ENCODE measurements at regions not wholly inside any gene's neighbourhood (a gene's known extent, or its start where the extent isn't known, plus 50 kb on each side); places are given as distances from the start of the nearest gene placed in this dataset.

DNA sequence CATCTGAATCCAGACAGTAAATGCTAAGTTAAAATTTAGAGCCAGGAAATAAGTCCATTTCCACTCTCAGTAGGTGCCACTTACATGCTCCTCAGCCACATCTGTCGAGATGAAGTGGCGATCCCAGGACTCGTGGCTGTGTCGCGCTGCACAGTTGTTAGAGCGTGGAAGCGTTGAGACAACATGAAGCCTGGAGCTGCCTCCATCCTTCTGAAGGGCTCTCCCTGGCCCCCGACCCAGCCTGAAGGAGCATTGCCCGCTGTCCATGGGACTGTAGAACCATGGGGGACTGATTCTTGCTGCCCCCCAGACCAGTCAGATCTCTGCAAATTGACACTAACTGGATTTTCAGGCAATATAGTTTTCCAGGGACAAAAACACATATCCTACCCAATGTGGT lies 58.9 kb downstream of the IRX1 start:
- no peak for DNase-seq

DNA sequence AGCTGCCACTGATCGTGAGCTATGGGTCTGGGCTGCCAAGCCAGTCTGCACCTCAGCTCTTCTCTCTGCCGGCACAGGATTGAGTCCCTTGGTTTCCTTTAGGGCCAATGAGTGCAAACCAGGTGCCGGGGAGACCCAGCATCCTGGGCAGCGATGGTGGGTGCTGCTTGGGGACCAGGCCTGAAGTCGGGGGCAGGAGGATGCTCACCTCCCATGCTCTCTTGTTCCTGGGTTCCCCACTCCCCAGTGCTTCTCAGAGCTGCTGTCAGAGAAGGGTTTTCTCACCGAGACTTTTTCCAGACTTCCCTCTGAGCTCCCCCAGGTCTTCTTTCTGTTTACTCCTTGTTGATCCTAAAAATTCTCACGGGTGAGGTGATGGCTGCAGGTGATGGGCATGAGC lies 61.2 kb downstream of the IRX1 start:
- DNase-seq, result no peak

DNA sequence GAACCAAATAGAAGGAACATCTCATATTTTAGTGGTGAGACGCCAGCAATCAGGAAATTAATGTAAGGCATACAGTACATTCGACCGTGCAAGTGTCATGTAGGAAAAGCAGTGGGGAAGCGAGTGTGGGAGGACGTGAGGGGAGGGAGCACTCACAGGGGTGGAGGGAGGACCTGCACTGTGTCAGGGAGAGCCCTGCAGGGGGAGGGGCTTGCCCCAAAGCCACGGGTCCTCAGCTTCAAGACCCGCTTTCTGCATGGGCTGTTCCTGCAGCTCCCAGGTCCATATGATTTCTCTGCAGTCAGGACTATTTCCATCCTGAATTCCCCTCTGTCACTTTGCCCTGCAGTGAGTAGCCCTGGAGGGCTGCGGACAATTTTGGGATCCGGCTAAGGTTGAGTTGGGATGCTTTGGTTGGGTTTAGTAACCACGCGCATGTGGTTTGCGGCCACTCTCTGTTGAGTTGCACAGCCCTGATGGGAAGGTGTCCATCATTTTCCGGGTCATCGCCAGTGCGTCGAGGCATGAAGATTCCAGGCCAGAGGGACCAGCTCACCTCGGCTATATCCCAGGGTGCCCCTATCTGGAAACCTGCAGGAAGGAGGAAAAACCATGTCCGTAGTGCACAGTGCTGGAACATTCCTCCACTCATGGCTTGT lies 61.9 kb downstream of the IRX1 start:
- DNase-seq, result no peak

DNA sequence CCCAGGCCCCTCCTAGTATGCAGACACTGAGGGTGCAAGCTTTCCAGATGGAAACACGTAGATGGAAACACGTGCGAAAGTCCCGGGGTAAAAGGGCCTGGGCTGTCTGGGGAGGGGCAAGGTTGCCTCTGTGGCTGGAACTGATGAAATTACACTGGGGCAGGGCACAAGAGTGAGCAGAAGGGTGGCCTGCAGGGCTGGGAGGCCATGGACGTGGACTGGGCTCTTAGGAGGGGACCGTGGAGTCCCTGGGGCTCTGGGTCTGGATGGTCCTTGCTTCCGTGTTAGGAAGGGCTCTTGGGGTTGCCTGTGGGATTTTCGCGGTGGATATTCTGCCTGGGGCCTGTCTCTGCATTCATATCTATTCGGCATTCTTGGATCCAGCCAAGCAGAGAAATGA lies 63.3 kb downstream of the IRX1 start:
- DNase-seq, result no peak

DNA sequence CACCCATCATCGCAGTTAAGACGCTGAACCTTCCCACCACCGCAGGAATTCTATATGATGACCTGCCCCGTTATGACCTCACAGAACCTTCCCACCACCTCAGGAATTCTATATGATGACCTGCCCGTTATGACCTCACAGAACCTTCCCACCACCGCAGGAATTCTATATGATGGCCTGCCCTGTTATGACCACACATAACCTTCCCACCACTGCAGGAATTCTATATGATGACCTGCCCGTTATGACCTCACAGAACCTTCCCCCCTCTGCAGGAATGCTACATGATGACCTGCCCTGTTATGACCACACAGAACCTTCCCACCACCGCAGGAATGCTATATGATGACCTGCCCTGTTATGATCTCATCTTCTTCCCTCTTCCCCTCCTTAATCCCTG lies 64.3 kb downstream of the IRX1 start:
- DNase-seq, result no peak

DNA sequence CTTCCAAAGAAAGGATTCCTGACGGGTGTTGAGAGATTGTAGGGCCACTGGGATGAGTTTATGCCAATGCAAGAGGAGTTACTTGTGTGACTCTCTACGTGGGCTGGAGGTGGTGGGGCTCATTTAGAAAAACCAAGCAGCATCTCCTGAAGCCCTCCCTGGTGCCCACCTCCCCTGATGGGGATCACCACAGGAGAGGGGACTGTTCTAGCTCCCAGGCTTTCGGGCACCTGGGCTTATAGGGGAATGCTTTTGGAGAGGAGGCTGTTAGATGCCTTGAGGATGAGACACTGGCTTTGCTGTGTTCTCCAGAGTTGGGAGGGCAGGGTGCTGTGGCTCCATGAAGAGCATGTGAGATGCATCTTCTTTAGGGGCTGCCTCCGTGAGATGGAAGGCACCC lies 65.0 kb downstream of the IRX1 start:
- DNase-seq, result no peak

DNA sequence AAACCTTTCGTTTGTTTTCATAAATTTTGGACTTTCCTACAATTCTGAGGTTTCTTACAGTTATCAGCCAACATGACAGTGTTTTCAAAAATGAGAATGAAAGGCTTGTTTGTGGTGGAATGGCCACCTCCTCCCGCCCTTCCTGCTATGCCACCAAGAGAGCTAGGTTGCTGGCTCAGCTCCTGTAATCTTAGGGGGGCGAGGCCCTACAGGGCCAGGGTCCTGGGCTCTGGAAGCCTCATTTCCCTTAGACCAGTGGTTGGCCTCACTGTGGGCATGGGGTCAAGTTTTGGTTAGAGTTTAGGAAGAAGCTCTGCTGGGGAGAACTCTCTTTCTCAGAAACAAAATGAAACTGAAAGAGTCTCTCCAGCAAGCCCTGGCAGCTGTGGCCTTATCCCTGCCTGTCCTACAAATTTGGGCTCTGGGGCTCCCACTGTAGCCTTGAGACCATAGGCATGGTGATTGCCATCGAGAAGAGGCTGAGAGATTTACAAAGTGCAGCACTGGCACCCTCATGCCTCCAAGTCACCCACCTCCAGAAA lies 66.2 kb downstream of the IRX1 start:
- no peak for DNase-seq

DNA sequence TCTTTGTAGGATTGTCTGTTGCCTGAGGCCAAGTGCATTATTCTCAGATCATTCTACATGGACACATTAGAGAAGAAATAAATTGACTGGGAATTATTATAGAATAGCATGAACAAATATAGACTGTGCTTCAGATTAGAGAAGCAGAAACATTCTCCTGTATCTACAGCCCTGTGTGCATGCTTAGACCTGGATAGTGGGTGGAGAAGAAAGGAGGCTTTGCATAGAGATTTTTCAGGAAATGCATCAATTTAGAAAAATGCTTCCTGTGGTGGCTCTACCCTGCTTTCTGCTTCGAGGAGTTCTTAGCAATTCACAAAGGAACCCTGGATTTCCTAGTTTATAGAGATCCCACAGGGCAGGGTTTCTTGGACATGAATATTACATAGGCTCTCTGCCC lies 66.7 kb downstream of the IRX1 start:
- DNase-seq, result no peak

DNA sequence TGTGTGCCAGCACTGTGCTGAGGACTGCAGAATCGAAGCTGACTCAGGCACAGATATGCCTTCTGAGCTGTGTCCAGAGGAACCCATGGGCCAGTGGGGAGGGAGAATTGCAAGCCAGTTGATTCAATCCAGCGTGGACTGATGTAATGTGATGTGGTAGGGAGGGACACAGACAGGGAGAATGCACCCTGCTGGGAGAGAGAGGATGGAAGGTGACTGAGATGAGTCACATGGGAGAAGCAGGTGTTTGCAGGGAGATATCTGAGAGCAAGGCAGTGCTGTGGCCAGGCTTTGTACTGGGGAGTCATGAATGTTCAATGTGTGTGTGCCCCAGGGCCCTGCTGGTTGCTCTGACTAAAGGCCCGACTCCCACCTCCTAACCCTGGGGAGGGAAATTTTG lies 75.7 kb downstream of the IRX1 start:
- no peak for DNase-seq

DNA sequence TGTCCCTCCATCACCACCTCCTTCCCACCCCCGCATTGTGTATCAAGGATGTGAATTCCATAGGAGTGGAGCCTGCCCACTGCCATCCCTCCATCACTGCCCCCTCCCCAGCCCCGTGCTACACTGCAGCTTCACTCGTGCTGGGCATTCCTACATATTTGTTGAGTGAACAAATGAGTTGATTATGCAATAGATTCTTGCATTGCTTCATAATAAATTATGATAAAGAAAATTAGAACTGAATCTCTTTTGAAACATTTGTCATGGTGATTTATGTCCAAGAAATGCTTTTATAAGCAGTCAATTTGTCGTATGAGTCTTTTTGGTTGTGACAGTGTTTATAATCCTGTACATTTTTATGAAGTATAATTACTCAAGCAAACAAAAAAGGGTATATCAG lies 83.2 kb downstream of the IRX1 start:
- no peak for DNase-seq

DNA sequence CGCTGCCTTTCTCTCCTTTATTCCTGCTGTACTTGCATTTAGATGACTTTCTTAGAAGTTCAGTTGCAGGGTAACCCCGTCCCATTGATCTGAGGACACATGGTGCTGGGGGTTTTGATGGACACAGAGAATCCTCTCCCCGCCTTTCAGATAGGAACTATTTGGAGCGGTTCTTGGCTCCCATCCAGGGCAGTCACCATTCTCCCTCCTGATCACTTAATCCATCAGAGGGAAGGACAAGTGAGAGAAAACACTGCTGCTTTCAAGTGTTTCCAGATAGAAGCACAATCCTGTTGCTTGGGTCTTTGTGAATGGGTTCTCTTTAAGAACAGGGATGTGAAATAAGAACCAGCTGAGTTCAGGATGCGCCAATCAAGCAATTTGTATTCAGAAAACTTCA lies 85.2 kb downstream of the IRX1 start:
- no peak for DNase-seq

DNA sequence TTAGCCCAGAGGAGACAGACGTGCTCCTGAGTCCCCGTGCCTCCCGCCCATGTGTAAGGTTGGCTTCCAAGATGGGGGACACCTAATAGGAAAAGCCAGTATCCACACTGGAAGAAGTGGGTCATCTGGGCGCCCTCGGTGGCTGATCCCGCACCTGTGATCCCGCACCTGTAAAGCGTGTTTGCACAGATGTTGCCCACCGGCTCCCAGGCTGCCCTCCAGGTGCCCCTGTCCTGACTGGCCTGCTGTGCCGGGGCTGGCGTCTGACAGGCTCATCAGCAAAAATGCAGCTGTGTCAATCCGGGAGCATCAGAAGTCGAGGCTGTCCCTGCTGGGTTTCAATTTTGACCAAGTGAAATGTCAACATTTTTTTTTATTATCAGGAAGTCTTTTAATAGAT lies 88.5 kb downstream of the IRX1 start:
- no peak for DNase-seq

DNA sequence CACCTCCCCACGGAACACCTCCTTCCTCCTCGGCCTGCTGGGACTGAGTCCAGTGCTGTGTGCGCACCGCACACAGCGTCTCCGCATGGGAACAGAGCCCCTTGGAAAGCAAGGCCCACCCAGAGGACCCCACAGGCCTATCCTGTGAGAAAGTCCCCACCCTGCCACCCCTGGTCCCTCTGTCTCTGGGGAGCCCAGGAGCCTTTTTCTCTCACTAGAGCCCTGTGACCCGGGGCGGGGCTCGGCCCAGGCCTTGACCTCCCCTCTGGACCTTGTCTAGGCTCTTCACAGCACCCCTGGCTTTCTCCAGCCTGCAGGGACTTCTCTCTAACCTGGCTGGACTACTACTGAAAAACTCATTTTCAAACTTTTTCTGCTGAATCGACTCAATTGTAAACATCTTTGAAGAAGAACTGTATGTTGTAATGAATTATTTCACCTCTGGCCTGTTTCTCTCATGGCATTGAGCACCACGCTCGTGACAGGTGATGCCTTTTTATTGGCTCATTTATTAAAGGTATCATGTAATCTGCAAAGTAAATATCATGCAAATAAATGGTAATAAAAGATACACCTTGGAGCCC lies 89.2 kb downstream of the IRX1 start:
- DNase-seq, result no peak

DNA sequence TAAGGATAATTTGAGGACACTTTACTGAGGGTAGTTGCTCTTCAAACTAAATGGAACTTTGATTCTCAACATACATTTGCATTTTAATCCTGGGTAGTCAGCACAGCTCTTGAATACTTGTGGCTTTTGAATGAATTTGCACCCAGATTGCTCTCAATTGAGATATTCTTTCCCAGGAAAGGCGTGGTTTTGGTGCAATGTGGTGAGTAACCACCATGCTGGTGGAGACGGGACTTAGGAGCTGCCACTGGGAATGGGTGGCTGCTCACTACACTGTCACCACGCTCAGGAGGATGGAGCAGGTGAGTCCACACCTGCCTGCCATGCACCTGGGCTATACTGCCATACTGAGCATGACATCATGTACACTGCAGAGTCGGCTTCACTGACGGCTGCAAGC lies 99.2 kb downstream of the IRX1 start:
- no peak for DNase-seq

DNA sequence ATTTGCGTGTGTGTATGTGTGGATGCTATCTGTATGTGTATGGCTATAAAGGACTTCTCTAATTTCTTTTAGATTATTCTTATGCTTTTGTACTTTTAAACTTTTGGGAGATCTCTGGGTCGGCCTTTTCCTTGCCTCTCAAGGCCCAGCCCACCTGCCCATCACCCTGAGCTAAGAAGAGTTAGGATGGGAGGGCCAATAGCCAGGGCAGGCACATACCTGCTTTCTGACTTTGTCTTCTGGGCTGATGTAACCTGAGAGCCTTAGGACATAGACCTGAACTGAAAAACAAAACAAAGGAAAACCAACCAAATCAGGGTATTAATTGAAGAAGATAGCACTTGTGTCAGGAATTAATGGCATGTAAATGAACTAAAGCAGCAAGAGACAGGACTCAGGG lies 100.2 kb downstream of the IRX1 start:
- DNase-seq, result no peak

DNA sequence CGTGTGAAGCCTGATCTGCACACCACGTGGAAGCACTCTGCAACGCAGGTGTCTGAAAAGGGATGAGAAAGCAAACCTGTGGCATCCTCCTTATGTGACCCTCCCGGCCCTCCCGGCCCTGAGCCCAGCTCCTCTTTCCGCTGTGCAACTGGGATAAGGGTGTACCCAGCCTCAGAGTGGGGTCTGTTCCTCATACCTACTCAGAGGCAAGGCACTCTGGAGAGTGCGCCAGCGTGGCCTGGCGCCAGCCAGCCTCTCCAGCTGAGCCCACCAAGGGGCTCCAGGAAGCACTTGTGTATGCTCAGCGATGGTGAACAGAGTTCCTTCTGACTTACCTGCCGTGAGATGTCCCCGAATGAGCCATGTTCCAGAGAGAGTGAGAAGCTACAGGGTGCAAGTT lies 102.8 kb downstream of the IRX1 start:
- DNase-seq, result no peak

DNA sequence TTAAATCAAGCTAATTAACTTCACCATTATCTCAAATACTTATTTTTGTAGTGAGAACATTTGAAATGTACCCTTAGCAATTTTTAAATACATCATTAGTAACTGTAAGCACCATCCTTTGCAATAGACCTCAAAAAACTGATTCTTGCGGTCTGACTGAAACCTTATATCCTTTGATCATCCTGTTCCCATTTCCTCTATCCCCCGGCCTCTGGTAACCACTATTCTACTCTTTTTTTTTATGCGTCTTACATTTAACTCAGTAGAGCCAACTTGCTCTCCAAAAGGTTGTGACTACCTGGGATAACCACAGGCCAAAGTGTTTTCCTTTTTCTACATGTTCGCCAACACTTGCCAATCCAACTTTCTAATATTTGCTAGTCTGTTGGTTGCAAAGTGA lies 106.1 kb downstream of the IRX1 start:
- no peak for DNase-seq

DNA sequence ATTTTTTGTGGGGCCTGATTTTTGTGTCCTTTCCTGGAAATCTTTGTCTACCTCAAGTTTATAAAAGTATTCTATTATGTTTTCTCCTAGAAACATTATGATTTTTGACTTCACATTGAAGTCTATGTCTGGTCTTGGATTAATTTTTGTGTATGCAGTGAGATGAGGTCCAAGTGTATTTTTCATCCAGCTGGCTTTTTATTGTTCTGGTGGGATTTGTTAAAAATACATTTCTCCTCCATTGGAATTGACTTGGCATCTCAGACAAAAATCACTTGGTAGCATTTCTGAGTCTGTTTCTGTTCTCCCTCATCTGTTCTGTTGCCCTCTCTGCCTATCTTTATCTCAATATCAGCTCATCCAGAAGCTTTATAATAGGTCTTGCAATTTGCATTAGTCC lies 109.0 kb downstream of the IRX1 start:
- no peak for DNase-seq

DNA sequence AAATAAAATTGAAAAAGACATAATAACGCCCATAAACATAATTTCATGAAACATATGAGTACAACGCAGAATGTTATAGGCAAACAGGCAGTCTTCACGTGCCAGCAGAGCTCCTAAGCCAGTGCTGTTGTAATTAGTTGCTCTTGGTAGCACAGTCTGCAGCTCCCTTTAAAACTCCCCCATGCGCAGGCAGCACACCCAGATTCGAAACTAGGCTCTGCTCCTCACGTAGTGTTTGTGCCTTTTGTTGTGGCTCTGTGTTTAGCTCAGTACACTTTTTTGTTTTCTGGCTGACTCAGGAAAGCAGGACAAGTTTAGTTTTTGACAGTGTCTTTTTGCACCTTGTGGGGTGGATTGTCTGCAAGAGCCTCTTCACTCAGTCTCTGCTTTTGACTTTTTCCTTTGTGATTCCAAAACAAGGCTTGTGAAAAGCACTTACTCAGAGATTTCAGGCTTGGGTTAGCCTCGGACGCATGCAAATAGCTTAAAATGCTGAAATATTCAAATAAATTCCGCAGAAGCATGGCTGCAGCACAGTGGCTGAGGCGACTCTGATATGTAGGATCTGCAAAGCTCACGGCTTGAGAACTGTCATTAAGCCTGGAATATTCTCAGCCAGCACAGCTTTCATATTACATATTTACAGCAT lies 113.6 kb downstream of the IRX1 start:
- DNase-seq, result no peak

DNA sequence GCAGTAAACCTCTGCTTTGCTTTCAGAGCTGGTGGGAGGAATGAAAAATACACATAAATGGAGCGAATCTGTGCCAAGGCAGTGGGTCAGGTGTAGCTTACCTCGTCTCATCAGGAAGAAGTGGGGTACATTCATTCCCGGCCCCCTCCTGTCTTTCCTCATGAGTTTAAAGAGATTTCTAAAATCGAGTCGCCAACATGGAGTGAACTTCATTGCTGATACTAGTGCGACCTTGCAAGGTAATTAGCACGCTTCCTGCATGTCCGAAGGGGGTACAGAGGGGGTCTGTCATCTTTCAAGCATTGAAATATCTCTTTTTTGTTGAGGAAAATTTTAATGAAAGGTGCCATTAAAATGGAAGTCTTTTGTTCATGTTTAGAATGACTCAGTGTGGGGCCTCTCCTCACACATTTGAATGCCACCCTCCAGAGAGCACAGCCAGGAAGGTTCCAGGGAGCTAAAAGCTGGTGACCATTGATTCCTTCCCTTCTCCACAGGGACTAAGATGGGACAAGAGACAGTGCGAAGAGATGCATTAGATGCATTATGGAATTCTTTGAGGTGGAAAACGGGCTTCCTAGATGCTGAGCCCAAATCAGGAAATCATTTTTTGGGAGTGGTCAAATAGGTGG lies 114.2 kb downstream of the IRX1 start:
- DNase-seq, result no peak

DNA sequence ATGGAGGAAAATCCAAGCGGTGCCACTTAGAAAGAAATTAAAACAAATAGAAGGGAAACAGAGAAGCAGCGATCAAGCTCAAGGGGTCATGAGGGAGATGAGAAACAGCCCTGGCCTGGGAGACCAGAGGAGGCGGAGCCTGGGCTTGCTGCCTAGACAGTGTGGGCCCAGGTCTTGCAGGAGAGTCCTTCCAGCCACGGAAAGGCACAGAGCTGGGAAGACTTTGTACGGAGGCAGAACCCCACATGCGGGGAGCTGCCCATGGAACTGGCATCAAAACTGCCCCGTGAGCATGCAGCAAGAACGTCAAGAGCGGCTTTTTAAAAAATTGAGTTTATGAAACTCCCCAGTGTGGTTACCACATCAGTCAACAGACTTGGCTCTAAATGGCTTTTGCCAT lies 119.4 kb downstream of the IRX1 start:
- DNase-seq, result no peak

DNA sequence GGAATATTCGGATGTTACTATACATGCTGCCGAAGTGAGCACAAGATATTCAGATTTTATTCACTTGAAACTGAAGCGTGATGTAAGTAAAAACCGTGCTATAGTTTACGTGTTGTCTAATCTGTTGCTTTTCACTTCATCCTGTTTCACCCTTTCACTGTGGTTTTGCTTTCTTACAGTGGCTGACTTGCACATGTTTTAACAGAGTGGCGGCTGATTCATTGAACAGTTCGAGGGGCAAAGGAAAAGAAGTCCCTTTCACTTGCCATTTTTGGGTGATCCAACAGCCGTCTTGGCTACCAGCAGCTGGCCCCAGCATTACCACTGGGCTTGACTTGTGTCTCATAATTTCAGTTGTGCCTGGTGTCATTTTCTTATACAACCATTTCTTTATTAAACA lies 134.0 kb downstream of the IRX1 start:
- no peak for DNase-seq

DNA sequence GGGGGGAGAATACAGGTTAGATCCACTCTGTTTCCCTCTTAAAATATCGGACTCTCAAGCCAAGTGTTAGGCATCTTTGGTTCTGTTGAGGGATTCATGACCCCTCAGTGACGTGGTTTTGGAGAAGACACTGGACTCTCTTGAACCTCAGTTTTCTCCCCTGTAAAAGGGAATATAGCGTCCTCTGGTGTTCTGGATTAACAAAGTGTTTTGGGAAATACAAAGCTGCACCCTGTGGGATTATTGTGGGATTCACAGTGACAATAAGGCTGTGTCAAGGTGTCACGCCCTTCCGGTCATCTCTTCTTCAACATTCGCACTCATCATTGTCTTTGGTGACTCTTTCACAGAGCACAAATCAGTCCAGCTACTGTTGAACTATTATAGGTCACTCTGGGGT lies 139.0 kb downstream of the IRX1 start:
- DNase-seq, result no peak

DNA sequence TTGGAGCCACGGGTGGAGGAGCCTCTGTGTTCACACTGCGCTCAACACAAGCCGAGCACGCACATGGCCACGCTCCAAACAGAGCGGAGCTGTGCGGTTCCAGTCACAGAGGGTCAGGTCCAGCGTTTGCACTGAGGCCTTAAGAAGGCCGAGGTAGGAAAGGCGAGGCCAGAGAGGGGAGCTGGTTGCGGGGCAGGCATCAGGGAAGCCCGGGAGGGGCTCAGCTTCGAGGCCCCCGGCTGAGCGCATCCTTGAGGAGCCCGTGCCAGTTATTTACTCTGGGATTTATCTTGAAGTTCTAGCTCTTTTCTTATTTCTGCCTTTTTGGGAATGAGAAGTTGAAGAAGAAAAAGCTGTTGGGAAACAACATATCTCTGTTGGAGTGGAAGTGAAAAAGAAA lies 140.8 kb downstream of the IRX1 start:
- no peak for DNase-seq
